H9 (cell line): ENCODE measurements at regions not wholly inside any gene's neighbourhood (a gene's known extent, or its start where the extent isn't known, plus 50 kb on each side); places are given as distances from the start of the nearest gene placed in this dataset.
A peak's percentile ranks its signal among the peaks of the same experiment; 100 is the strongest.
"Not testable (repeated sequence)": the region's sequence is repeated elsewhere in the genome, so short reads cannot be mapped to it uniquely, and the experiment has no call there.

Experiments used
- DNase-seq: peaks from one replicate; pipeline ENCODE4 v3.0.0-alpha.2; 2017
- H2AFZ ChIP-seq: one replicate; pipeline ENCODE4 v1.6.1; 2013; ENCODE audit warnings: mild to moderate bottlenecking, low read length, control low read depth, moderate library complexity
- H2AK5ac ChIP-seq: 2 replicates; pipeline ENCODE4 v1.6.1; 2013; ENCODE audit warnings: low read length, control low read depth, mixed read lengths; ENCODE audit not compliant: insufficient read length
- H2BK120ac ChIP-seq: one replicate; pipeline ENCODE4 v1.6.1; 2013; ENCODE audit warnings: low read depth, mild to moderate bottlenecking, low read length, control low read depth, inconsistent platforms; ENCODE audit not compliant: poor library complexity, severe bottlenecking
- H2BK12ac ChIP-seq: 2 replicates; pipeline ENCODE4 v1.6.1; 2013; ENCODE audit warnings: low read length, control low read depth, mixed read lengths, low read depth; ENCODE audit not compliant: insufficient read length
- H2BK15ac ChIP-seq: 2 replicates; pipeline ENCODE4 v1.6.1; 2013; ENCODE audit warnings: low read depth, low read length, control low read depth
- H2BK20ac ChIP-seq: one replicate; pipeline ENCODE4 v1.6.1; 2013; ENCODE audit warnings: low read depth, mild to moderate bottlenecking, low read length, control low read depth, inconsistent platforms; ENCODE audit not compliant: poor library complexity, severe bottlenecking
- H2BK5ac ChIP-seq: 2 replicates; pipeline ENCODE4 v1.6.1; 2013; ENCODE audit warnings: low read length, control low read depth, mixed read lengths; ENCODE audit not compliant: insufficient read length
- H3K14ac ChIP-seq: 2 replicates; pipeline ENCODE4 v1.6.1; 2013; ENCODE audit warnings: low read length, control low read depth; ENCODE audit not compliant: insufficient read depth
- H3K18ac ChIP-seq: 2 replicates; pipeline ENCODE4 v1.6.1; 2013; ENCODE audit warnings: low read depth, mild to moderate bottlenecking, mixed read lengths, low read length, control low read depth; ENCODE audit not compliant: insufficient read length
- H3K23ac ChIP-seq: 2 replicates; pipeline ENCODE4 v1.6.1; 2013; ENCODE audit warnings: low read length, control low read depth, mixed read lengths, low read depth; ENCODE audit not compliant: insufficient read length
- H3K23me2 ChIP-seq: 2 replicates; pipeline ENCODE4 v1.6.1; 2013; ENCODE audit warnings: low read depth, mild to moderate bottlenecking, mixed read lengths, low read length, control low read depth; ENCODE audit not compliant: insufficient read length, poor library complexity, severe bottlenecking
- H3K27ac ChIP-seq: 2 replicates; pipeline ENCODE4 v1.5.1; 2013; ENCODE audit warnings: low read length, control low read depth, mixed read lengths, low read depth; ENCODE audit not compliant: insufficient read length
- H3K27me3 ChIP-seq: 2 replicates; pipeline ENCODE4 v1.6.1; 2013; ENCODE audit warnings: low read length, control low read depth, inconsistent platforms; ENCODE audit not compliant: insufficient read depth
- H3K4ac ChIP-seq: 2 replicates; pipeline ENCODE4 v1.6.1; 2013; ENCODE audit warnings: low read depth, mild to moderate bottlenecking, control low read depth, inconsistent platforms, low read length, moderate library complexity
- H3K4me1 ChIP-seq: 2 replicates; pipeline ENCODE4 v1.6.1; 2013; ENCODE audit warnings: low read length, control low read depth, inconsistent platforms; ENCODE audit not compliant: insufficient read depth
- H3K4me2 ChIP-seq: 2 replicates; pipeline ENCODE4 v1.6.1; 2013; ENCODE audit warnings: low read length, control low read depth, mixed read lengths; ENCODE audit not compliant: insufficient read length, insufficient read depth
- H3K56ac ChIP-seq: 2 replicates; pipeline ENCODE4 v1.6.1; 2013; ENCODE audit warnings: low read depth, mild to moderate bottlenecking, mixed read lengths, low read length, control low read depth; ENCODE audit not compliant: insufficient read length
- H3K79me1 ChIP-seq: 2 replicates; pipeline ENCODE4 v1.6.1; 2013; ENCODE audit warnings: low read depth, mild to moderate bottlenecking, moderate library complexity, low read length, control low read depth, inconsistent platforms; ENCODE audit not compliant: insufficient read depth, poor library complexity, severe bottlenecking
- H3K79me2 ChIP-seq: 2 replicates; pipeline ENCODE4 v1.6.1; 2013; ENCODE audit warnings: low read length, control low read depth, inconsistent platforms; ENCODE audit not compliant: insufficient read depth
- H3K9ac ChIP-seq: 2 replicates; pipeline ENCODE4 v1.6.1; 2013; ENCODE audit warnings: low read length, control low read depth, mixed read lengths; ENCODE audit not compliant: insufficient read length; ENCODE audit errors: extremely low read depth
- H3K9me3 ChIP-seq: one replicate; pipeline ENCODE4 v1.6.1; 2013; ENCODE audit warnings: low read depth, low read length, inconsistent platforms; ENCODE audit not compliant: control insufficient read depth
- H3T11ph ChIP-seq: one replicate; pipeline ENCODE4 v1.6.1; 2013; ENCODE audit warnings: mild to moderate bottlenecking, low read length, control low read depth, inconsistent platforms
- H4K20me1 ChIP-seq: one replicate; pipeline ENCODE4 v1.6.1; 2013; ENCODE audit not compliant: control insufficient read depth, insufficient read length, insufficient read depth
- H4K5ac ChIP-seq: 2 replicates; pipeline ENCODE4 v1.6.1; 2013; ENCODE audit warnings: low read depth, mild to moderate bottlenecking, mixed read lengths, low read length, control low read depth; ENCODE audit not compliant: insufficient read length
- H4K8ac ChIP-seq: replicated peaks from 2 replicates; pipeline ENCODE4 v1.6.1; 2013; ENCODE audit warnings: low read length, control low read depth, mixed read lengths, low read depth; ENCODE audit not compliant: insufficient read length
- H4K91ac ChIP-seq: 2 replicates; pipeline ENCODE4 v1.6.1; 2013; ENCODE audit warnings: low read depth, mild to moderate bottlenecking, moderate library complexity, mixed read lengths, low read length, control low read depth; ENCODE audit not compliant: insufficient read length
- H3K27ac Mint-ChIP-seq, 3 experiments: 2 replicates in 2 of 3; 3 replicates in 1 of 3; pipeline ENCODE4 v1.8.0; 2020 to 2021; ENCODE audit warnings: mixed read lengths in 3 of 3, mild to moderate bottlenecking in 1 of 3, moderate library complexity in 1 of 3
- H3K27me3 Mint-ChIP-seq: 2 replicates; pipeline ENCODE4 v1.8.0; 2021; ENCODE audit warnings: low read depth, mild to moderate bottlenecking, moderate library complexity, mixed read lengths
- H3K36me3 Mint-ChIP-seq, 3 experiments: 2 replicates in 2 of 3; 3 replicates in 1 of 3; pipeline ENCODE4 v1.8.0; 2020 to 2021; ENCODE audit warnings: low read depth in 3 of 3, mixed read lengths in 3 of 3; ENCODE audit not compliant: insufficient read depth in 1 of 3
- H3K4me1 Mint-ChIP-seq, 2 experiments: 2 replicates each; pipeline ENCODE4 v1.8.0; 2020; ENCODE audit warnings: mixed read lengths in 2 of 2
- H3K4me3 Mint-ChIP-seq, 2 experiments: 2 replicates in 1 of 2; 3 replicates in 1 of 2; pipeline ENCODE4 v1.8.0; 2020 to 2021; ENCODE audit warnings: mild to moderate bottlenecking in 2 of 2, mixed read lengths in 2 of 2, moderate library complexity in 1 of 2
- H3K9me3 Mint-ChIP-seq, 2 experiments: 2 replicates in 1 of 2; 3 replicates in 1 of 2; pipeline ENCODE4 v1.8.0; 2020; ENCODE audit warnings: mild to moderate bottlenecking in 2 of 2, mixed read lengths in 2 of 2, moderate library complexity in 1 of 2
- WGBS: extraction: QIAGEN DNeasy Blood & Tissue Kit; methylation state at CpG from one replicate; pipeline ENCODE4 v1.1.7; 2013; ENCODE audit warnings: missing lambda C conversion rate, low lambda C conversion rate, mixed read lengths; ENCODE audit not compliant: insufficient read length; ENCODE audit errors: extremely low coverage; 5-methylcytosine and 5-hydroxymethylcytosine counted together
- TF ChIP-seq, protein P1 (sequence below): fragments of 200-600 bp; sonication (generic); conservative IDR thresholded peaks from 3 replicates; pipeline ENCODE4 v1.8.0; 2021; ENCODE audit warnings: antibody characterized with exemption, mild to moderate bottlenecking

DNA sequence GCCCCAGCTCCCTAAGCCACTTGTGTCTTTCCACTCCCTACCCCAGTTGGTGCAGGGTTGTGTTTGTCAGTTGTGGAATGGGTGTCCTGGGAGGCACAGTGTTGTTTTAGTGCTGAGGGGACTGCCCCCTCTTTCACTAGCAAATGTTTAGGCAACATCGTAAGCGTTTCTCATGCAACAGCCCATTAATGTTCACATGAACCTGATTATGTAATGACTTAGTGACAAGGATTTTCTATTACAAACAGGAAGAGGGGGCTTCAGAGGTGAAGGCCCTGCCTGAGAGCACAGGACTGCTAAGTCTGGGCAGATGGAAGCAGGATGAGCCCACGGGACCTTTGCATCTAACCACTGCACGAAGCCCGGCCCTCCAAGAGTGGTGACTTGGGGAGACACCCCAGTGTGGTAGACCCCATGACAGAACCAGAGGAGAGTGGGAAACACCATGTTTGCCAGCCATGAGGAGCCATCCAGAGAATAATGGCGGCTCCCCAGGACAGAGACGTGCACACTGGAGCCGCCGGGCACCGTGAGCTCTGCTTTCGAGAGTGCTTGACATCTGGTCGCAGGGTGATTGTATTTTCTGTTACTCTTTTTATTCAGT is 339.7 kb downstream of the THBS2 start:
- Histone ChIP-seq H3K79me2 (no peaks in the 10 kb centered on the region), H3K4me1 (no peaks in the 10 kb centered on the region), H2BK20ac (no peak overlapping the region), H3K23ac (no peak overlapping the region), H4K20me1 (no peaks in the 10 kb centered on the region), H4K8ac (no peak overlapping the region), H3K4ac (no peak overlapping the region), H3K56ac (no peak overlapping the region), H3K9ac (no peak overlapping the region), H3K27ac (no peak overlapping the region), H3K23me2 (no peaks in the 10 kb centered on the region), H3K18ac (no peak overlapping the region), H4K5ac (no peak overlapping the region), H3K79me1 (no peaks in the 10 kb centered on the region), H2AFZ (no peak overlapping the region), H4K91ac (no peak overlapping the region), H2BK5ac (no peak overlapping the region), H2BK15ac (no peak overlapping the region), H3T11ph (no peak overlapping the region), H3K4me2 (no peak overlapping the region), H2BK120ac (no peak overlapping the region), H2BK12ac (no peak overlapping the region), H3K9me3 (no peaks in the 10 kb centered on the region), H2AK5ac (no peak overlapping the region), H3K14ac (no peak overlapping the region), H3K27me3 (no peaks in the 10 kb centered on the region)
- Mint-ChIP-seq H3K27me3 (peaks cover 7% of the 10 kb centered on the region), H3K4me1 (peaks cover 0 to 6% of the 10 kb centered on the region in 2 experiments; a peak in 2 of 4 replicates), H3K36me3 (peaks cover 9 to 51% (median 31%) of the 10 kb centered on the region in 3 experiments), H3K9me3 (peaks cover 28 to 44% of the 10 kb centered on the region in 2 experiments), H3K4me3 (no peak overlapping the region), H3K27ac (peak overlapping the region in 1 of 3 experiments; percentile 50; a peak in 1 of 7 replicates)
- TF ChIP-seq, protein P1, sequence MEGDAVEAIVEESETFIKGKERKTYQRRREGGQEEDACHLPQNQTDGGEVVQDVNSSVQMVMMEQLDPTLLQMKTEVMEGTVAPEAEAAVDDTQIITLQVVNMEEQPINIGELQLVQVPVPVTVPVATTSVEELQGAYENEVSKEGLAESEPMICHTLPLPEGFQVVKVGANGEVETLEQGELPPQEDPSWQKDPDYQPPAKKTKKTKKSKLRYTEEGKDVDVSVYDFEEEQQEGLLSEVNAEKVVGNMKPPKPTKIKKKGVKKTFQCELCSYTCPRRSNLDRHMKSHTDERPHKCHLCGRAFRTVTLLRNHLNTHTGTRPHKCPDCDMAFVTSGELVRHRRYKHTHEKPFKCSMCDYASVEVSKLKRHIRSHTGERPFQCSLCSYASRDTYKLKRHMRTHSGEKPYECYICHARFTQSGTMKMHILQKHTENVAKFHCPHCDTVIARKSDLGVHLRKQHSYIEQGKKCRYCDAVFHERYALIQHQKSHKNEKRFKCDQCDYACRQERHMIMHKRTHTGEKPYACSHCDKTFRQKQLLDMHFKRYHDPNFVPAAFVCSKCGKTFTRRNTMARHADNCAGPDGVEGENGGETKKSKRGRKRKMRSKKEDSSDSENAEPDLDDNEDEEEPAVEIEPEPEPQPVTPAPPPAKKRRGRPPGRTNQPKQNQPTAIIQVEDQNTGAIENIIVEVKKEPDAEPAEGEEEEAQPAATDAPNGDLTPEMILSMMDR, result no peak
- DNase-seq, result no peak
- WGBS, result no CpG with 5 or more reads among the region's 12 CpGs

GRCh38 chr6:168913231-168913865 is 340.3 kb downstream of the THBS2 start:
- not testable (repeated sequence) for H2BK5ac ChIP-seq, H2BK20ac ChIP-seq, H4K91ac ChIP-seq, H3K27me3 Mint-ChIP-seq, H3K9me3 ChIP-seq, H2BK120ac ChIP-seq, H3K23ac ChIP-seq, H3K79me2 ChIP-seq, H3K27ac ChIP-seq, H2AFZ ChIP-seq, H3K9ac ChIP-seq, H3K23me2 ChIP-seq, H2AK5ac ChIP-seq, H3K56ac ChIP-seq, H2BK15ac ChIP-seq, H3K4me2 ChIP-seq, H4K5ac ChIP-seq, H3K18ac ChIP-seq, H2BK12ac ChIP-seq, H3K4me1 ChIP-seq, H3K4me3 Mint-ChIP-seq, H3K79me1 ChIP-seq, H3K14ac ChIP-seq, H4K8ac ChIP-seq, H3K4me1 Mint-ChIP-seq, H3T11ph ChIP-seq, H3K27me3 ChIP-seq, H3K4ac ChIP-seq, H4K20me1 ChIP-seq
- DNase-seq, result peak; percentile 59
- Mint-ChIP-seq H3K9me3 (peaks cover 29 to 48% of the 10 kb centered on the region in 2 experiments), H3K36me3 (peaks cover 9 to 54% (median 32%) of the 10 kb centered on the region in 3 experiments), H3K27ac (peak overlapping the region in 2 of 3 experiments; percentile 48 to 61; a peak in 2 of 7 replicates)
- WGBS, result no CpG with 5 or more reads among the region's 11 CpGs
